EH (cell line): ENCODE measurements at regions not wholly inside any gene's neighbourhood (a gene's known extent, or its start where the extent isn't known, plus 50 kb on each side); places are given as distances from the start of the nearest gene placed in this dataset.
A peak's percentile ranks its signal among the peaks of the same experiment; 100 is the strongest.
"Not testable (repeated sequence)": the region's sequence is repeated elsewhere in the genome, so short reads cannot be mapped to it uniquely, and the experiment has no call there.

ENCODE experiments used
- DNase-seq: peaks from one replicate; pipeline ENCODE4 v3.0.0-alpha.2; 2015; ENCODE audit warnings: low read depth

DNA sequence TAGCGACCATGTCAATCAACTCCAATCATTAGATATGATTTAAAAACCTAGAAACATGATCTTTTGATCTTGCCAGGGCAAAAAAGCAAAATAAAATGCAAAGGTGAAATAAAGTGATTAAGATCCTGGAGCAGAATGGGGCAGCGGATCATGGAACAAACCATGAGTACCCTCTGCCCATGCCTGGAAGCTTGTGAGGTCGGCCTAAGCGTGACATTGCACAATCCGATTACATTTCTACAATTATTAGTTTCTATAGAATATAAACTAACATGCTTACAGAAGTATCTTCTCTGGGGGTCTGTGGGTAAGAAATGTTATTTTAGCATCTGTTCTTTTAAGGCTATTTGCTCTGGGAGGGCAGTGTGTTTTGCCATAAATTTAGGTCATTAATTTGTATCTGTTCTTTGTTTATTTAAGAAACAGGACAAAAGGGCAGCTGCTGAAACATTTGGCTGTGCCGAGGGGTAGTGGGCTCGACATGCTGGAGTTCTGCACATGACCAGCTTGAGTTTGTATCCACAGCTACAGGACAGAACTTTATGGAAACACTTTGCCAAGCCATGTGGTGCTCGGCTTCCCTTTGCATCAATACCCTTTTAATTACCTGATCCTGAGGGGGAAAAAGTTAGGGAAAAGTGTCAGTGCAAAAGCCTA is 55.9 kb downstream of the ZBTB18 start:
- DNase-seq = no peak

DNA sequence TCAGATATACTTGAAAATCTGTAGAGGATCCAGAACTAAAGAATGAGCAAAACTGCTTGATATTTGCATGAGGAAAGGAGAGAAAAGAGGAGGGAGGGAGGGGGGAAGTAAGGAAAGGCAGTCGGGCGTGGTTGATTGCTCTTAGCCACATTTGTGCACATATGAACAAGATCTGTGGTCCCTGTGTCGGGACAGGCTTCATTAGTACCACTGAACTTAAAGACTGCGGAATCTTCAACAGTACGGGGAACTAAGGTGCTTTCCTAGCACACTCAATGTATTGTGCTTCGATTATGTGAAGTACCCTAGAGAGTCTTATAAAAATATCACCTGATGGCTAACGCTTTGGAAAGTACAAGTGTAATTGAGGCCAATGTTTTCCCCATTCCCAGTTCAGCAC is 59.9 kb downstream of the ZBTB18 start:
- DNase-seq = no peak

DNA sequence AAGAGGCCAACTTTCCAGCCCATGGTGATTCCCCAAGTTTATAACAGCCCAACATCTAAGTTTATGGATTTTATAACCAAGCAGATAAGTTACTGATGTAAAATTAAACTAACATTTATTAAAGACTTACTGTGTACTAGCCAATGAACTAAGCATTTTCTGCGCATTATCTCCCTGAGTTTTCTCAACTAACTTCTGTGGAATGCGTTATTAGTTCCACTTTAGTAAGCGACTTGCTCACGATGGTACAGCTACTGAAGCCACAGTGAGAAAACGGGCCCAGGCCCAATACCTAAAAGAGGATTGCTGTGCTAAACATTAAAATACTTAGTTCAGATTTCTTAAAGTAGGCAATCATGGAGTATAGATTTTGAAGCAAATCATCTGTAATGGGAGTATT is 61.0 kb downstream of the ZBTB18 start:
- DNase-seq = no peak

DNA sequence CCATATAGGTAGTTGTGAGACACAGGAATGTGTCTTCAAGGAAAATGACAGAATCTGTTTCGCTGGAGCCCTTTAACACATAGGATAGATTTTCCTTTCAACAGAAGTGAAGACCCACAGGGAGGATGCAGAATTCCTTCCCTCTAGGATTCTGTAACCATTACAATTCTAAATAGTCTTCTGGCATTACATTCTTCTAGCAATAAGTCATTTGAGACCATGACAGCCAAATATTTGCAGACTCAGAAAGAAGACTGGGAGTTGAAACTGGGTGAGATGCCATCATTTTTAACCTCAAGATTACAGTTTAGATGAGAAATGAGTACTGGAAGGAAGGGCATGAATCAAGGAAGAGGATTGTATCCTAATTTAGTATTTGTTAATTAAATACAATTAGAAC is 61.6 kb downstream of the ZBTB18 start:
- DNase-seq = peak; percentile 96

DNA sequence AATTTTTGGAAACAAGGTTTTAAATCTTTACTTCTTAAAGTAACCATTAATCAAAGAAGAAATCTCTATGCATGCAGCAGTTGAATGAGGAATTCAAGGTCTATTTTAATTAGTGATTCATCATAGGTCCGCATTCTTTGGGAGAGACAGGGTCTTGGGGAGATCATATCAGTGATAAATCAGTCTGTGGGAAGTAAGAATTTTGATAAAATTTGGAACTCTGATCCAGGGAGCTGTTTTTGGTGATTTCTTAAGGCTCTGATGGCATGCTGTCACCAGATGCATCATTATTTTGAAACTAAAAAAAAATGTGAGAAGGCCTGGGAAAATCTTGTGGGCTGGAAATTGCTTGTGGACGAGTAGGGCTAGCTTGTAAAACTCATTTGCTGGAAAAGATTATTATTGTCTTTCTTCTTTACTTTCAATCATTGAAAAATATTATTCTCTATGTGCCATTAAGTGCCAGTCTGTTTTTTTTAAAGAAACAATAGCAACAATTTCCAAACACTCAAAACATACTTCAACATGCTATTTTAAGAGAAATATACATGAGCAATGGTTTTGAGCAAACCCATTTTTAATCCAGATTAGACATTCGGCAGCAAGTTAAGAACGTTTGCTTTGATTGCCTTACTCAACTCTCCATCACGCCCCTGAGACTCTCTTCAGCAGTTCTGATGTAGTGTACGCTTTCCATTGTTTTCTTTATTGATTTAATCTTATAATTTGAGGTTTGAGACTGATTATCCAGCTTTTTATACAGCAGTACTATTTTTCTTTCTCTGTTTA is 62.6 kb downstream of the ZBTB18 start:
- peak; percentile 98 for DNase-seq

DNA sequence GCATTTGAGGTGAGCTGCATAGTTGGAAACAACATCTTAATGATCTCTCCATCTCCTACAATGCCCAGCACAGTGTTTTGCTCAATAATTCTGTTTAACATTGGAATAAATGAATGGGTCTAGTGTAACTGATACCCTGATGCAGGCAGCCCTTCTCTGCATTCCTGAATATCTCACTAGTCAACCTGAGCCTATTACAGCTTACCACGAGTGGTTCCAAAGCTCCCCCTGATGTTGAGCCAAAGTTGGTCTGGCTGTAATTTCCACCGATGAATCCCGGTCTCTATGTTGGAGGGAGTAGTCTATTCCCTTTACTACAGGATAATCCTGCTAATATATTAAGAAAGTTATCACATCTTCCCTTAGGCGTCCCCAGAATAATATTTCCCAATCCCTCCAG is 63.8 kb downstream of the ZBTB18 start:
- DNase-seq = peak; percentile 37

DNA sequence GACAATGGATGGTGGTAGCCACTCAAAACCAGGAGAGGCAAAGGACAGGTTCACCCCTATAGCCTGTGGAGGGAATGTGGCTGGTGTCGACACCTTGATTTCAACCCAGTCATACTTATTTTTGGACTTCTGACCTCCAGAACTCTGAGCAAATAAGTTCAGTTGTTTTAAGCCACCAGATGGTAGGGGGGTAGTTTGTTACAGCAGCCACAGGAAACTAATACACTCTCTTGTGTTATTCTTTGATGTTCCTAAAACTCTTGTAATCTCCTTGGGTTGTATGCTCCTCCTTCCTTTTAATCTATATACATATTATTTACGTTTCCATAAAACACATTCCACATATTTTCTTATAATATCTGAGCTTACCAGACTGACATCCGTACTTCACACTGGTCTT is 65.9 kb downstream of the ZBTB18 start:
- no peak for DNase-seq

DNA sequence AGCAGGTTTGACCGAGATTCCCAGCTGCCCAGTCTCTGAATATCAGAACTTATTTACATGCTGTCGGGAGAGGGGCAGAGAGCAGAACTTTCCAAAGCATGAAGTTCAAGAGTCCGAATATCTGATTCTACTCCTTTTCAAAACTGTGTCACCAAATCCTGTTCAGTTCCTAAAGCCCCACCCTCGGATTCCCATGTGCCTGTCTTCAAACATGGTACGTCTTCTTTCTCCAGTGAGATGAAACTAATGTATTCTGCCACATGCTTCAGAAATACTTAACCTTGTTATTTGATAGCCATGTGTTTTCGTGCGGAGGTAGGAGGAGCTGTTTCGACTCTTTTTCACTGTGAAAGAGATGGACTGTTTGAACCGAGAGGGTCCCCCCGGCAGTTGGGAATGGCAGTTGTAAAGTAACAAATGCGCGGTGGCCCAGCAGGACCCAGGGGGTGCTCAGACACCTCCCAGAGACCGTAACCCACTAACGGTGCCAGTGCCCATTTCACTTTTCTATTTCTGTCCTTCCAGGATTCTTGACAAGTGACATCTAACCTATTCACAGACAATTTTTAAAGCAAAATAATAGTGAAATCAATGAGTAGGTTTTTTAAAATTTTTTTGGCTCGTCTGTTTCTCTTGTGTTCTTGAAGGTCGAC is 67.2 kb downstream of the ZBTB18 start:
- no peak for DNase-seq

DNA sequence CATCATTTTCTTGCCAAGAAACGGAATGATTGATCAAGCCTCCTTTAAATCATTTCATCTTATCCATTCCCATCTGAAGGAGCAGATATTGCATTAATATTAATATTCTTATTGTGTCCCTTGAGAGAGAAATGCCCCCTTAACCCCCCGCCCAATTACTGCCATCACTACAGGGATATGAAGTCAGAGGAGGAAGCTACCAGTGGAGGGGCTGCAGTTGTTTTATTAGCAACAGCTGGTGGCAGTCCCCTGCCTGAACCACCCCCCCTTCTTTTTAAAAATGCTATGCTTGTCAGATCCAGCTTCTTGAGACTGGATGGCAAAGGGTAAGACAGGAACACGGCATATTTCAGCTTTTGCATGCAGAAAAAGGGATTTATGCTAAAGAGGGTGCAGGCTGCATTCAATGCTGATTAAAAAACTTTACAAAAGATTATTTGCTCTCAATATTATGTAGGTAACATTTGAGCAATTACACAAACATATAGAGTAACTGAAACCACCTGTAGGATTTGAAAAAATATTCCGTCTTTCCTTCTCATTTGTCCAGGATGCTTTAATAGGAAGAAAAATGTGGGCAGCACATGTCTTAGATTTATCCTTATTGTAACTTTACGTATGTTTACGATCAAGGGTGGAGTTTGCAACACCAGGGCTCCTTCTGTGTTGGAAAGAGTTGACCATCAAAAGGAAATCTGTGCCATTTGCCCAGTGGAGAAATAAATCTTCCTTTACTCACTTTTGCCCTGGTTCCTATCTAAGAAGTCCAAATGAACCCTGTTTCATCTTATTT is 77.7 kb downstream of the ZBTB18 start:
- no peak for DNase-seq

DNA sequence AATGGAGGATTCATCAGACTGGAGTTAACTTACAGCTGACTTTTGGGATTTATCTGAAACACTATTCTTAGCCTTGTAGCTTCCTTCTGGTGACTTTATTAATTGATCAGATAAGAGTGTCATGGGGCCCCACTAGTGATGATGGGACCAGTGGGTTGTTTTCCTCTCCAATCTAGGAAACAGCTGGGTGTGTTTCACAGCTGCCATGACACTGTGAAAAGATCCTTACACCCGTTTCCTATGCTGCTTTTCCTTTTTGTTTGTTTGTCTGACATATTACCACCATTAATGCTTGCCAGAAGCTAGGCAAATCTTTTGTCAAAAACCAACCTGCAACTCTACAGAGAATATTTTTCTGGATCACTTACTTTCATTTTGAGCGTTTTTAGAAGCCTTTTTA is 86.2 kb downstream of the ZBTB18 start:
- no peak for DNase-seq

DNA sequence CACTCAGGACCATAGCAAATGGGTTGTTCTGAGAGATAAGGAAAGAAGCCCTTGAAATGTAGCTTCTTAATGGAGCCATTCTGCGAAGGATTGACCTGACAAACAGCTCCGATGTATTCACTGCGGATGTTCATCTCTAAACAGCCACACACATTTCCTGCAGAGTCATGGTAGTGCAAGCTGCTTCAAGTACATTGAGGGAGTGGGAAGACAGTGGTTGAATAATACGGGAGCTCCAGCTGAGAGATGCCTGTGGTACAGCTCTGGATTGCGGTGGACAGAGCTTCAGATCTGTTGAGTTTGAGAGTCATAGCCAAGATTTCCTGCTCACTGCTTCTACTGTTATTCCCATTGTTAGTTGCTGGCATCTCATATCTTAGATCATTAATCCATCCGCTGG is 86.6 kb downstream of the ZBTB18 start:
- peak; percentile 16 for DNase-seq

DNA sequence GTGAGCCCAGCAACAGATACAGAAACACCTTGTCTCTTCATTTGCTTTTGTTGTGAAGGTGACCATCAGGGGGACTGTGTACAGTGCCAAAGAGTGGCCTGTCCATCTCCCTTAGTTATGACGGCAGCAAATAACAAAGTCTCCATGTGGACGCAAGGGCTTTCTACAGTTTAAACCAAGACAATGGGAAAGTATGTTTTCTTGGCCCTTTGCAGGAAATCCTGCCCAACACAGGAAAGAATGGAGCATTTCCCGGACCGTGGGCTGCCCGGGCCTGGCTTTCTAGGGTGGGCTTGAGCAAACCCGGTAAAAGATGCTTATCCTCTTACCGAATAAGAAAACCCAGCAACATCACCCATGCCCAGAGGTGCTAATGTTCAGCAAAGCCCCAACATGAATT is 87.3 kb downstream of the ZBTB18 start:
- no peak for DNase-seq

DNA sequence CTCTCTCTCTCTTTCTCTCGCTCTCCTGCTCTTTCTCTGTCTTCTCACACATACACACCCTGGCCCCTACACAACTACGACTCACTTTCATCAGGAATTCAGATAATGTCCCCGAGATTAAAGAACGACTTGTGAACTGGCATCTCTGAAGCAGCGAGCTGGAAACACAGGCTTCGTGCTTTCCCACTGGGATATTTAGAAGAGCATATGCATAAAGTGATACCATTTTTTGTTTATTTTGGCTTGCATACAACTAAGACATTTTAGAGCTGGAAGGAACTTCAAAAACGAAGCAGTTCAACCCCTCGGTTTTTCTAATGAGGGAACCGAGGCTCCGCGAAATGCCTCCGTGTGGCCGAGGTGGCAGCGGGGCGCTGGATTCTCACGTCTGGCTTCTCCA is 88.6 kb downstream of the ZBTB18 start:
- no peak for DNase-seq

DNA sequence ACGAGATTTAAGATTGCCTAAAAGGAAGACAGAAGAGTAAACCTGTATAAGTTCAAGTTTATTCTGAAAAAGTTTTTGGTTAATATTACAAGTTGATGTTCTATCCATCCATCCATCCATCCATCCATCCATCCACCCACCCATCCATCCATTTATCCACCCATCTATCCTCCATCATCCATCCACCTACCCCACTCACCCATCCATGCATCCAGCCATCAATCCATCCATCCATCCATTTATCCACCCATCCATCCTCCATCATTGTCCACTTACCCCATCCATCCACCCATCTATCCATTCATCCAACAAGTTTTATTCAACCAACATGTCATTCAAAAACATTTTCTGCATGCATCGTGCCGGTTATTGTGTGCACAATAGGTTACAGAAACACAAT is 89.3 kb downstream of the ZBTB18 start:
- DNase-seq = no peak

DNA sequence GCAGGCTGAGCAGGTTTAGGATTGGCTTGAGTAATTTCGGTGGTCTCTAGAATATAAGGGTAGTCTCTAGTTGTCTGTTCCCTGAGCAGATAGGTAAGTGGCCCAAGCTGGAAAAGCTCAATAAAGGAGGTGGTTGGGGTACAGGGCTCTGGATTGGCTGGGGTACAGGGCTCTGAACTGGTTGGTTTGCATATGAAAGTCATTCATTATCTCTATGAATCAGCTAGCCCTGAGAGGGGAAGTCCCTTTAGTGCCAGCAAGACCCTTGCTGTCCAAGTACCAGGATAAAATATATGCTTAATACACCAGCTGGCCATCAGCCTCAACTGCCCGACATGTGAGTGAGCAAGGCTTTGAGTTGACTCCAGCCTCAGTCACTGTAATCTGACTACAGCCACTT is 93.0 kb downstream of the ZBTB18 start:
- DNase-seq = no peak

DNA sequence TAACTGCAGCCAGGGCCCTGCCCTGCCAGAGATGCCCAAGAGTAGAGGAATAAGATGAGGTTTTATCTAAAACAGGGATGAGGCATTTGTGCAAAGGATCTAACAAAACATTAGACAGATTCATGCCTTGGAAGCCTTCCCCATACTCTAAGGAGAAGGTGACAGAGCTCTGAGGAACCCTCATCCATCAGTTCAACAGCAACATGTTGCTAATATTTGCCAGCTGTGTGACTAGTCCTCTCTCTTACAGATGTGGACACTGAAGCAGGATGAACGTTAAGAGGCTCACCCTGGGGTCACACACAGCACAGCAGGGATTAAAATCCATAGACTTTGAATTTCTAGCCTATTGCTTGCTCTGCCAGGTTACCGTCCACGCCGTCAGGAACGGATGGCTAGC is 99.0 kb downstream of the ZBTB18 start:
- peak; percentile 34 for DNase-seq

DNA sequence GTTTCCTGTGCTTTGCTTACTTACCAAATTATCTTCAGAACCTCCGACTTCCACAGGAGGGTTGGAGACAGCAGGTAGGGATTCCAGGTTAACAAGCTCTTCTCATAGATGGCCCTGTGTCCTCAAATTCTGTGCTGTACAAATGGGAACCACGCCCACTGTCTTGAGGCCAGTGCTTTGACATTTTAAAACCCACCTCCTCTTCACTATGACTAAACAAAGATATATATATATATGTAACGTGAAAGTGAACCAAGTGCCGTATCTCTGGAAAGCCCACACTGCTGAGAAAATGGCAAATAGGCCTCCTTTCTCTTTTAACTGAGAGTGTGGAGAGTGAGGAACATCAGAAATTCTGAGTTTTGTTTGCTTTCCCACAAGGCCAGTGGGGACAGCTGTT is 99.6 kb downstream of the ZBTB18 start:
- no peak for DNase-seq

DNA sequence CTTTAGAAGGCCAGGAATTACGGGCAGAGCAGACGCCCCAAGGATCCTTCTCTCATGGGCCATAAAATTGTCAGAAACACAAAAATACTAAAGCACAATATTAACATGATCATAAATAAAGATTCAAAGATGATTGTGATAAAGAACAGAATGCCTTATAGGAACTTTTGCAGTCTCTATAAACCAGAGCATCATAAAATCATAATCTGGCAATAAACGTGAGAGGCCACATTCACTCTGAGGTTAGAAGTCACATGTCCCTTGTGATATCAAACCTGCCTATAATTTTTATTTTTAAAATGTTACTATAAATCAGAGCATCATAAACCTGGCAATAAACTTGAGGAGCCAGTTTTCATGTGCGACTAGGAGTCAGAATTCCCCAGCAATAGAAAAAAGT is 100.5 kb downstream of the ZBTB18 start:
- no peak for DNase-seq

DNA sequence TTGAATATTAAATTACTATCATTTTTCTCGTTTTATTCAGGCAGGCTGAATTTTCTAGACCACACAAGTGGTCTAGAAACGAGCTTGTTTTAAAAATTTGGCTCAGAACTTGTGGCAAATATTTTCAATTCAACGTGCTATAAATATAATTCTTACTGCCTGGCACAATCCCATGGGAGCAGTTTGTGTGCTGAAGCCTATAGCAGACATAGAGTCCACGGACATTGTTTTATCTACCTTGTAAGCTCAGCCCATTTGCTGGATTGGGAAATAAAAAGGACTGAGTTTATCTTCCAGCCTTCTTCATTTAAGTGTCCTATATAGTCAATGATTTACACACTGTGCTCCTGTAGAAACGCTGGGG is 103.4 kb downstream of the ZBTB18 start:
- DNase-seq = no peak

DNA sequence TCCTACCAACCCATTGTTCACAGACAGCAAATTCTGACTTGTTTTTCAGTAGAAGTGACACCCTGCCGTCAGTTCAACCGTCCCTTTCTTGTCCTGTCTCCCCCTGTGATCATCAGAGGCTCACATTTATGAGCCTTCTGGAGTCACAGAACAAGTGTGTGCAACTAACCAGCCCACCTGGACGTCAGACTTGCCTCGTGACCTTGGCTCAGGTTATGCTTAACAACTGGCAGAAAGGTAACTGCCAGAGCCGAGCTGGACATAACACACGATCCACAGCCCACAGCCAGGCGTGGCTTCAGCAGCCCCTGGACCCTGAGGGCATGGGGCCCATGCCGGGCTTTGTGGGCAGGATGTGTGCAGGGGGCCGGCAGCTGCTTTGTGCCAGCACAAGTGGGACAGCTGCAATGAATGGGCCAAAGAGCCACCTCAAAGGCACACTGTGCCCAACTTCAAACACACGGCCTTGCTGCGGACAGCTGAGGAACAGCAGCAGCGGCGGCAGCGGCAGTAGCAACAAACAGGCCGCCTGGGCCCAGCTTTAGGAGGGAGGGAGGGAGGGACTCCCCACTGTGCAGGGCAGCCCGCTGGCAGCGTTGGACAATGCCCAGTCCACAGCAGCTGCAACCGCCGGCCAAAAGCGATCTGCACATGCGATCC is 103.9 kb downstream of the ZBTB18 start:
- no peak for DNase-seq

DNA sequence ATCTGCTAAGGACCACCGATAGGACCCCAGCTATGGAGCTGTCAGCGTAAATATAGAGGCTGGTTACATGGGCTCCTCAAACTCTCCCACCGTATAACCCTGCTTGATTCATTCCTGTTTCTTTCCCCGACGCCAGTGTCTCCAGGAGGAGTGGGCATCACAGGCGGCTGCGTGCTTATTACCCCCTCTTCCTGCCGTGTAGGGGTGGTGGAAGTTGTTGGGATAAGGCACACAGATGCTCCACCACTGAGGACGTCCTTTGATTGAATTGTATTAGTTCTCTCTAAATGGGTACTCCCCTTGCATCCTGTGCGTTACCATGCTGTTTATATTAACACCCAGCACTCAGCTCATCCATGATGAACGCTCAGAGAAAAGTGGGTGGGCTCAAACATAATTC is 104.6 kb downstream of the ZBTB18 start:
- DNase-seq = no peak

DNA sequence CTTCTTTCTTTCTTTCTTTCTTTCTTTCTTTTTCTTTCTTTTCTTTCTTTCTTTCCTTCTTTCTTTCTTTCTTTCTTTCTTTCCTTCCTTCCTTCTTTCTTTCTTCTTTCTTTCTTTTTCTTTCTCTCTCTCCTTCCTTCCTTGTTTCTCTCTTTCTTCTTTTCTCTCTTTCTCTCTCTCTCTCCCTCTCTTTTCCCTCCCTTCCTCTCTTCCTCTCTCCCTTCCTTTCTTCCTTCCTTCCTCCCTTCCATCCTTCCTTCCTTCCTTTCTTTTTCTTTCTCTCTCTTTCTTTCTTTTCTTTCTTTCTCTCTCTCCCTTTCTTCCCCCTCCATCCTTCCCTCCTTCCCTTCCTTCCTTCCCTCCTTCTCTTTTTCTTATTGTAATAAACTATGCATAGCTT is 105.5 kb downstream of the ZBTB18 start:
- not testable (repeated sequence) for DNase-seq
